IMR-90 (cell line): ENCODE measurements at regions not wholly inside any gene's neighbourhood (a gene's known extent, or its start where the extent isn't known, plus 50 kb on each side); places are given as distances from the start of the nearest gene placed in this dataset.

Experiments used
- POLR2A ChIP-seq: IDR thresholded peaks from 2 replicates; pipeline ENCODE4 v1.6.1; 2012; ENCODE audit warnings: mild to moderate bottlenecking, low read depth, low read length
- RAD21 ChIP-seq: IDR thresholded peaks from 2 replicates; pipeline ENCODE4 v1.6.1; 2012; ENCODE audit warnings: low read length, improper control_type of control experiment
- TF ChIP-seq, protein P1 (sequence below): conservative IDR thresholded peaks from 2 replicates; pipeline ENCODE4 v1.5.1; 2012; ENCODE audit warnings: mild to moderate bottlenecking, low read depth, low read length, improper control_type of control experiment

- TF ChIP-seq, protein P1, sequence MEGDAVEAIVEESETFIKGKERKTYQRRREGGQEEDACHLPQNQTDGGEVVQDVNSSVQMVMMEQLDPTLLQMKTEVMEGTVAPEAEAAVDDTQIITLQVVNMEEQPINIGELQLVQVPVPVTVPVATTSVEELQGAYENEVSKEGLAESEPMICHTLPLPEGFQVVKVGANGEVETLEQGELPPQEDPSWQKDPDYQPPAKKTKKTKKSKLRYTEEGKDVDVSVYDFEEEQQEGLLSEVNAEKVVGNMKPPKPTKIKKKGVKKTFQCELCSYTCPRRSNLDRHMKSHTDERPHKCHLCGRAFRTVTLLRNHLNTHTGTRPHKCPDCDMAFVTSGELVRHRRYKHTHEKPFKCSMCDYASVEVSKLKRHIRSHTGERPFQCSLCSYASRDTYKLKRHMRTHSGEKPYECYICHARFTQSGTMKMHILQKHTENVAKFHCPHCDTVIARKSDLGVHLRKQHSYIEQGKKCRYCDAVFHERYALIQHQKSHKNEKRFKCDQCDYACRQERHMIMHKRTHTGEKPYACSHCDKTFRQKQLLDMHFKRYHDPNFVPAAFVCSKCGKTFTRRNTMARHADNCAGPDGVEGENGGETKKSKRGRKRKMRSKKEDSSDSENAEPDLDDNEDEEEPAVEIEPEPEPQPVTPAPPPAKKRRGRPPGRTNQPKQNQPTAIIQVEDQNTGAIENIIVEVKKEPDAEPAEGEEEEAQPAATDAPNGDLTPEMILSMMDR: no peak
- TF ChIP-seq RAD21 (no peak), POLR2A (no peak)
Measured at GRCh38 chr17:79503126-79503839, 107.6 kb downstream of the RBFOX3 start.
